ENCODE measurements at regions not wholly inside any gene's neighbourhood (a gene's known extent, or its start where the extent isn't known, plus 50 kb on each side); places are given as distances from the start of the nearest gene placed in this dataset.

- TF ChIP-seq POLR2AphosphoS5 (IDR thresholded peaks at IDR 0.05) = no peak
- TF ChIP-seq POLR2A (IDR thresholded peaks at IDR 0.05) = no peak
- TF ChIP-seq CTCF (IDR thresholded peaks at IDR 0.05) = no peak
Measured at GRCh38 chr11:26898799-26899198, 95.1 kb upstream of the FIBIN start.
